ENCODE measurements at regions not wholly inside any gene's neighbourhood (a gene's known extent, or its start where the extent isn't known, plus 50 kb on each side); places are given as distances from the start of the nearest gene placed in this dataset.
"Not testable (repeated sequence)": the region's sequence is repeated elsewhere in the genome, so short reads cannot be mapped to it uniquely, and the experiment has no call there.

GRCh38 chr9:106438928-106439327 lies 424.0 kb upstream of the ZNF462 start:
- no peak for DNase-seq (ENCODE audit: low spot score)

GRCh38 chr9:106441283-106441682 lies 421.7 kb upstream of the ZNF462 start:
- DNase-seq (ENCODE audit: low spot score) = no peak

GRCh38 chr9:106443520-106443919 lies 419.4 kb upstream of the ZNF462 start:
- no peak for DNase-seq (ENCODE audit: low spot score)

GRCh38 chr9:106445107-106445506 lies 417.9 kb upstream of the ZNF462 start:
- DNase-seq (ENCODE audit: low spot score) = no peak

- DNase-seq (ENCODE audit: low spot score) = no peak
These were observed 413.5 kb upstream of the ZNF462 start for GRCh38 chr9:106449336-106449927.

- DNase-seq (ENCODE audit: low spot score) = no peak
These were observed 412.4 kb upstream of the ZNF462 start for GRCh38 chr9:106450549-106450948.

GRCh38 chr9:106451223-106451622 lies 411.7 kb upstream of the ZNF462 start:
- no peak for DNase-seq (ENCODE audit: low spot score)

- DNase-seq (ENCODE audit: low spot score) = no peak
These were observed 406.4 kb upstream of the ZNF462 start for GRCh38 chr9:106456581-106456980.

- no peak for DNase-seq (ENCODE audit: low spot score)
These were observed 395.7 kb upstream of the ZNF462 start for GRCh38 chr9:106467113-106467864.

GRCh38 chr9:106467865-106468164 lies 395.2 kb upstream of the ZNF462 start:
- DNase-seq (ENCODE audit: low spot score) = no peak

GRCh38 chr9:106468431-106468830 lies 394.5 kb upstream of the ZNF462 start:
- DNase-seq (ENCODE audit: low spot score) = no peak

GRCh38 chr9:106478312-106478711 lies 384.7 kb upstream of the ZNF462 start:
- no peak for DNase-seq (ENCODE audit: low spot score)

GRCh38 chr9:106478727-106479126 lies 384.2 kb upstream of the ZNF462 start:
- DNase-seq (ENCODE audit: low spot score) = no peak

GRCh38 chr9:106479679-106480078 lies 383.3 kb upstream of the ZNF462 start:
- DNase-seq (ENCODE audit: low spot score) = peak; percentile 62

- DNase-seq (ENCODE audit: low spot score) = no peak
These were observed 381.9 kb upstream of the ZNF462 start for GRCh38 chr9:106481013-106481609.

GRCh38 chr9:106482733-106483132 lies 380.2 kb upstream of the ZNF462 start:
- DNase-seq (ENCODE audit: low spot score) = peak; percentile 35

- no peak for DNase-seq (ENCODE audit: low spot score)
These were observed 376.3 kb upstream of the ZNF462 start for GRCh38 chr9:106486685-106487084.

GRCh38 chr9:106487266-106487665 lies 375.7 kb upstream of the ZNF462 start:
- DNase-seq (ENCODE audit: low spot score) = peak; percentile 84

GRCh38 chr9:106492126-106492525 lies 370.8 kb upstream of the ZNF462 start:
- not testable (repeated sequence) for DNase-seq (ENCODE audit: low spot score)

- no peak for DNase-seq (ENCODE audit: low spot score)
These were observed 362.8 kb upstream of the ZNF462 start for GRCh38 chr9:106500171-106500570.

- not testable (repeated sequence) for DNase-seq (ENCODE audit: low spot score)
These were observed 361.8 kb upstream of the ZNF462 start for GRCh38 chr9:106501210-106501609.

- DNase-seq (ENCODE audit: low spot score) = no peak
These were observed 360.0 kb upstream of the ZNF462 start for GRCh38 chr9:106502930-106503329.

- no peak for DNase-seq (ENCODE audit: low spot score)
These were observed 359.2 kb upstream of the ZNF462 start for GRCh38 chr9:106503759-106504158.

Measured in pons (tissue), 1 donor.